Putamen (tissue), 1 donor: ENCODE measurements at regions not wholly inside any gene's neighbourhood (a gene's known extent, or its start where the extent isn't known, plus 50 kb on each side); places are given as distances from the start of the nearest gene placed in this dataset.
A peak's percentile ranks its signal among the peaks of the same experiment; 100 is the strongest.

Experiments
- DNase-seq: peaks from one replicate; pipeline ENCODE4 v3.0.0-alpha.2; 2016; ENCODE audit warnings: low spot score

DNA sequence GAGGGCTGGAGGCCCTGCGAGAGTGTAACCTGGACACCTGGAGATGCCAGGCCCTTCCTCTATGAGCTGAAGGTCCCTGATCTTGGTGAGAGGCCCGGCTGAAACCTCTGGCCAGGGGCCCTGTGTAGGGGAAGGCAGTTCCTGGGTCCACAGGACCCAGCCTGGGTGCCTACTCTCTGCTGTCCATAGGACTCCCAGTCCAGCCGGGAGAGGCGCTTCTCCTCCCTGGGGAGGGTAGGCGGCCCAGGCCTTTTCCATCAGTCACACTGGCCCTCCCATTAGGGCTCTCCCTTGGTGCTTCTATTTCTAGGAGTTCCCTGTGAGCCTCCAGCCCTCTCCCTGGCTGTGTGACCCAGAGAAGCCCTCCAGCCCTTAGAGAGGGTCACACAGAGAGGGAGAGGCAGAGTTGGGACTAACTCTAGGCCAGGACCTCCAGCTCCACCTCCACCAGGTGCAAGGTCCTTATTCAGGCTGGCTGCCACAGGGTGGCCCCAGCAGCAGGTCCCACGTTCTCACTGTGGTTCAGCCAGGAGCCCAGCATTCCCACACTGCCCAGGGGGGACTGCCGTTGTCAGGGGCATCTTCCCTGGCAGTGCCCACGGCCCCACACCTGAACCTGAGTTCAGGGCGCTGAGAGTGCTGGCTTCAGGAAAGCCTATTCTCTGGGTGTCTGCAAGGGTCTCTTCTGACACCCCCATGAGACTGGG is 146.8 kb downstream of the SMAD6 start:
- DNase-seq: no peak

DNA sequence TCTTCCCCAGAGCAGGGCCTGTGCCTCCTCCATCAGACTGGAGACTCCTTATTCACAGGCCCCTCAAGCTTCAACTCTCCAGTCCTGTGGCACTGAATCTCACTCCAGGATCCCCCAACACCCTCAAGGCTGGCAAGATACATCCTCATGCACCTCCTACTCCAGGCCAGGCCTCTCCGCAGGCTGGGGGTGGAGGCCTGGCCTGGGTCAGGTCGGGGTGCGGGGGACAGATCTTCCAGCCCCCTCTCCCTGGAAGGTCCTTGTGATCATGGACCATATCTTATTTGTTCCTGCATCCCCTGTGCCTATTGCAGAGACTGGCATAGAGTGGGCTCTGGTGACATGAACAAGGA is 147.3 kb downstream of the SMAD6 start:
- DNase-seq: no peak

DNA sequence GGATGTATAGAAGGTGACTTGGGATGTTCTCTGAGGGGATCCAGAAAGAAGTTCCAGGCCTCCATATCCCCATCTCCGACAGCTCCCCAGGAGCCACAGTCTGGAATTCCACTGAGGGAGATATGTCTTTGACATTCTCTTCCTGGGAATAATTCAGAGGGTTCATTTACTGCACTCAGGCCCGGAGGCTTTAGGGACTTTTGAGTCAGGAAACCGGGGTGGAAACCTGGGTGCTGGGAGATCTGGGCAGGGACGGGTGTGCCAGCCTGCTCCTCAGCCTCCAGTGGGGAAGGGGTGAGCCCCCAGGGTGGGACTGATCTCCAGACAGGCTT is 147.7 kb downstream of the SMAD6 start:
- no peak for DNase-seq

GRCh38 chr15:66850078-66850991 is 148.3 kb downstream of the SMAD6 start:
- no peak for DNase-seq

- no peak for DNase-seq
These were observed 148.9 kb downstream of the SMAD6 start for GRCh38 chr15:66850996-66851310.

- DNase-seq: peak; percentile 47
These were observed 149.5 kb downstream of the SMAD6 start for GRCh38 chr15:66851311-66852063.

DNA sequence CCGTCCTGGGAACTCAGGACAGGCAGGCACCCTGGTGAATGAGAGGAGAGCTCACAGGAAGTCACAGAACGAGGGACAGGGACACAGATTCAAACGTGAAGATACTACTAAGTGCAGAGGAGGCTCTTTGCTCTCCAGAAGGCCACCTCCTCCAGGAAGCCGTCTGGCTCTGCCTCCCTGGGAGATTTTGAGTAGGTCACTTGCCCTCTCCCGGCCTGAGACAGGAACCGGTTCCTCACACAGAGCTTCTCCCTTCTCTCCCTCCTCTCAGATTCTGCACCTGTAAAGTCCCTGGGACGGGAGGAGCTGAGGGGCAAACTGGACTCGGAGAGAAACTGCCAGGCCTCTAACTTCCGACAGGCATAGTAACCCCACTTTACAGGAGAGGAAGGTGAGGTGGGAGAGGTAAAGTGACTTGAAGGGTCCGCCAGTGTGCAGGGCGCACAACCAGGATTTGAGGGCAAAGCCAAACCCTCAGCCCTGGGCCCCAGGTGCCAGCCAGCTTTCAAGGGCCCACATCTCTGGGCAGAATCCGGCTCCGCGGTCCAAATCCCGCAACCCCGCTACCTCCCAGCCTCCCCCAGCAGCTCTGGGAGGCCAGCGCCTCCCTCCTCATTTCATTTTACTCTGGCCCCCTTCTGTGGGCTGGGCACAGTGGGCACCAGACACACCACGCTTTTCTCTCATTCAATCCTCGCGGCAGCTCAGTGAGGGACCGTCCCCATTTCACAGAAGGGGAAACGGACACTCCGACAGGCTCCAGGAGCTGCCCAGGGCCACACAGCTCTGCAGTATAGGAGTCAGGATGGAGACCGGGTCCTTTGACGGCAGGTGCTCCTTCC is 150.2 kb downstream of the SMAD6 start:
- DNase-seq: no peak

DNA sequence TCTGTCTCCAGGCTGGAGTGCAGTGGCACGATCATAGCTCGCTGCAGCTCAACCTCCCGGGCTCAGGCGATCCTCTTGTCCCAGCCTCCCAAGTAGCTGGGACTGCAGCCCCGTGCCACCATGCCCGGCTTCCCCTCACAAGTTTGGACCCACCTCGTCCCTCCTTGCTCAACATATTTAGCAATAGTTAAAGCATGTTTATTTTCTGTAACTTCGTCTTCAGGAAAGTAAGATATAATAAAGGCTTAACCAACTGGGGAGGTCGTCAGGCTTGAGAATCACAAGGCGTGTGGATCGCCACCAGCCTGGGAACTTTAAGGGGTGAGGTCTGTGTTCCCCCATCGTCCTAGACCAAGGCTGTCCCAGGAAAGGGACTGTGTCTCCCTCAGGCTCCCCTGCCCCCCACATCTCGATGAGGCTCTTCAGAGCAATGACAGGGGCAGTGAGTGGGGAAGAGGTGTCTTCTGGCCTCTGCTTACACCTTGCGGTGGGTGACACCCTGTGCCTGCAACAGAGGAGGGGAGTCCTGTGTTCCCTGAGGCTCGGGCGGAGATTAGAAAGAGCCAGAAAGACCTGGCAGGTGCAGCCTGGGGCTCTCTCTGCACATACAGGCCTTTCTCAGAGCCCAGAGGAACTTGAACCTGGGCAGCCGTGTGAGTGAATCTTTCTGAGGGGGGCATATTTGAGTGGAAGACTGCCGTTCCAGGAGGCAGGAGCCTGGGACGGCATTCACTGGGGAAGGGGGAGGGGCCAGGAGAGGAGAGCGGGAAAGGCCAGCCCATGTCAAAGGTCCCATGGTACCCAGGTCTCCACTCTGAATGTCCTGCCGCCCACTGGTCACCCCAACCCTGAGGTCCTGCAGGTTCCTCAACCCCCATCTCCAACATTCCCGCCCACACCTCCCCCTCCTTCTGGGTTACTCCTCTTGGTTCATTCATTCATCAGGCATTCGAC is 152.3 kb downstream of the SMAD6 start:
- DNase-seq: no peak

- no peak for DNase-seq
These were observed 153.0 kb downstream of the SMAD6 start for GRCh38 chr15:66855041-66855440.

GRCh38 chr15:66857694-66858093 is 155.7 kb downstream of the SMAD6 start:
- no peak for DNase-seq

DNA sequence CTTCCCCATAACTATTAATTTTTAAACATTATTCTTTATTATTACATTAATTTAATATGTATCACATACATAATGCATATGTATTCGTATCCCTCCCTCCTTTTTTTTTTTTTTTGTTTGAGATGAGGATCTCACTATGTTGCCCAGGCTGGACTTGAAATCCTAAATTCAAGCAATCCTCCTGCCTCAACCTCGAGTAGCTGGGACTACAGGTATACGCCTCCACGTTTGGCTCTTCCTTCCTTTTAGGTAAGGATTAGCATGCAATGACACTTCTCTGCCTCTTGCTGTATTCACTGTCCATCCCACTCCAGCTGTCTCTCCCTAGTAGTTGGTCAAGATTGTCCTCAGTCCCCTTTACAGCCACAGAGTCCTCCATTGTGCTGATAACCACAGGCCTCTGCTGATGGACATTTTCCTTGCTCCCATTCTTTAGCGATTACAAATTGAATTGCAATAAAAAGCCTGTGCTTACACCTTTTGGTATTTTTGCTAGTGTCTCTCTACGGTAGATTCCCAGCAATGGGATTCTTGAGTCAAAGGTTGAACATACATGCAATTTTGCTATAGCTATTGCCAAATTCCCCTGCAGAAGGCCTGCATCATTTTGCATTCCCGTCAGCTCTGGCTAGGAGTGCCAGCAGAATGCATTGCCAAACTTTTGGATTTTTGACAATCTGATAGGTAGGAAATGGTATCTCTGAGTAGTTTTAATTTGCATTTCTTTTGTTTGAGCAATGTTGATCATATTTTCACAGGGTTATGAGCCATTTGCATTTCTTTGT is 156.6 kb downstream of the SMAD6 start:
- no peak for DNase-seq

DNA sequence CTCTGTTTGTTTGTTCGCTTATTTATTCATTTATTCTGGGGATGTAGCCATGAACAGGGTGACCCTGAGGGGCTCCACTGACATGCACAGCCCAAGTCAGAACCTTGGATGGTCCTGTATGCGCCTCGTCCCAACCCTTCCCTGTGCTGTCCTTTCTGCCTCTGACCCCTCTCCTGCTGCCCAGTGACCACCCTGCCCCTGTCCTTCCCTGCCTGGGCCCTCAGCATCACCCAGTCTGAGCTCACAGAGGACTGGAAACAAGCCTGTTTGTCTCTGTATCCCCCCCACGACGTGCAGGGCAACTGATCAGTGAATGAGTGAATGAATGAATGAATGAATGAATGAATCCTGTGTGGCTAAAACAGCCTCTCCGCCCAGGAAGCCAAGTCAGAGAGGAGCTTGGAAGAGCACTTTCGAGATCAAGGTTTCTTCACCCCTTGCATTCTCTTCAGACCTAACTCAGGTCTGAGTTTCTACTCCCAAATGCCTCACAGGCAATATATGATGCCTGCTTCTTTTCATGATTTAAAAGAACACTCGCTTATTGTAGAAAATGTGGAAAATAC is 157.7 kb downstream of the SMAD6 start:
- no peak for DNase-seq

DNA sequence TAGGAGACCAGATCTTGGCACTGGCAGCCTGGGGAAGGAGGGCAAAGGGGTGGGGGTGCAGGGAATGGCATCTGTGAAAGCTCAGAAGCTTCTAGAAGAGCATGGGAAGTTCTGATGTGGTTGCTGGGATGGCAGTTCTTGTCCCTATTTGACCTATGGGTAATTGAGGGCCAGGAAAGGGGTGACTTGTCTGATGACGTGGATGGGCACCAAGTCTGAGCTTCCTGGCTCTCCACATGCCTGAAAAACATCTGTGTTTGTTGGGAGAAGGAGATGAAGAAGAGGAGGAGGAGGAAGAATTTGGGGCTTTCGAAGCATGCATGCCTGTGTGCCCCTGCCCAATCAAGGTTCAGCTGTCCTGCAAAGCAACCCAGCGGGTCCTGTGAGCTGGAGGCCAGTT is 158.8 kb downstream of the SMAD6 start:
- DNase-seq: no peak

DNA sequence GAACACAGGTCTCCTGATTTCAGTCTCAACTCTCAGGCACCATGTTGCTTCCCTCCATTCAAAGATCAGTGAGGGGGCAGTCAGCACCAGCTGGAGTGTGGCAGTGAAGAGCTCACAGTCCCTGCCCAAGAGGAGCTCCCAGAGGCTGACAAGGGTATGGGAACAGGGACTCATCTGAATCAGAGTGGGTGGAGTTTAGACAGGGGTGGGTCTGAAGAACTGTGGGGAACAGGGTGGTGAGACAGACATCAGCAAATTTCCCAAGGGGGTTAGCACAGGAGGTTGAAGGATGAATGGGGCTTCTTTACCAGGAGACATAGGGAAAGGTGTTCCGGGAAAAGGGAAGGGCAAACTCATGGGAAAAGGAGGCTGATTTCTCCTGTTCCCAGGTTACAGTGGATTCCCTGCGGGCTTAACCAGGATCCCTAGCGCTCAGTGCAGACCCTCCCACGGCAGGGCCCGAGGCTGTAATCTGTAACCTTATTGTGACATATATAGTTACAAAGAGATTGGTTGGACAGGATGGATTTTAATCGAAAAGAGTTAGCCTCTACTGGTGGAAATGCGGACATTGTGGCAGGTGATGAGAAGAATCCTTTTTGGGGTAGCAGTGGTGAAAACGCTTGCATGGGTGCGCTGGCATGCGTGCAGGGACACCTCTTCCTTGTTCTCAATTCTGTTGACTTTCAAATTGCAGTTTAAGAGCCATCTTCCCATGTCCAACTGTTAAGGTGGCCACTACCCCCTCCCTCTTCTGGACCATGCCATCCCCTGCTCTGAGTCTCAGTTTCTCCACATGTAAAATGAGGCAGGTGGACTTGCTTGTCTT is 160.3 kb downstream of the SMAD6 start:
- no peak for DNase-seq

DNA sequence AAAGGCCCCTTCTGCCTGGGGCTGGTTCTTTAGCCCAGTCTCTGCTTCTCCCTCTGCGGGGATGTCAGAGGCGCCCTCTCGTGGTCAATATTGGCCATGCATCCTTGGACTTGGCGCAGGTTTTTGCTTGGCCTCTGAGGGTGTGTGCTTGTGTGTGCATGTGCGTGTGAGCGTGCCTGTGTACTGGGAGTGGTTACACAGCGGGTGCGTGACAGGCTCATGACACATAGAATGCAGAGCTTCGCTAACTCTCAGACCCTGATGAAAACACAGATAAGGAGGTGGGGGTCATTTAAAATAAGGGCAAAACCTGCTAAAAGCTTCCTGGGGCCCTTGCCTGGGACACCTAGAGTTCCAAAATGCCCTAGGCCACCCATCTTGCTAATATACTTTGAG is 160.9 kb downstream of the SMAD6 start:
- no peak for DNase-seq

DNA sequence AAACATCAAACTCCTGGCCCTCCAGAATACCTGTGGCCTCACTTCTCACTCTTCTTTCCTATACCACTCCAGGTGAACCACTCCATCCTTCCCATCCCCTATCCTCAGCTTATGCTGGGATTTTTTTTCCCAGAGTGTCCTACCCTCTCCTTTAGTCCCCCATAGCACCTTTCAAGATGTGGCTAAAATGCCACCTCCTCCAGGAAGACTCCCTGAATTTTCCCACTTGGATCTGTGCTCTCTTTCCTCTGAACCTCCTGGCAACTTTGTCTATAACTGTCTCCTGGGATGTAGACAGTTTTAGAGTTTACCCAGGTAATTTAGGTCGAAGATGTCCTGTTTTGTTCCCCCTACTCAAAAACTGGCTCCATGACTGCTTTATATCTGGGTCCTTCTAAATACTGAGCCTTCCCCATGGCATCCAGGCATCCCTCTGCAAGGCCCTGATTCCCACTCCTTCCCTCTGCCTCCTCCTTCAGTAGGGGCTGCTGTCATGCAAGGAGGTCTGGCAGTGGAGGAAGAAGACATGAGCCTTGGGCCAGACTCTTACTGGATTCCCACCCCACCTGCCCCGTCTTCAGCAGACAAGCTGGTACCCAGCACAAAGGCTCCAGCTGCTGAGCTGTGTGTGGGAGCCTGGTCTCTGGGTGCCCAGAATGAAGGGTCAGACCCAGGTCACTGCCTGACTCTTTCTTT is 161.5 kb downstream of the SMAD6 start:
- DNase-seq: no peak

GRCh38 chr15:66864086-66864830 is 162.2 kb downstream of the SMAD6 start:
- DNase-seq: no peak

GRCh38 chr15:66864871-66865281 is 162.8 kb downstream of the SMAD6 start:
- DNase-seq: no peak
